GM12875 (cell line): ENCODE measurements at regions not wholly inside any gene's neighbourhood (a gene's known extent, or its start where the extent isn't known, plus 50 kb on each side); places are given as distances from the start of the nearest gene placed in this dataset.

Experiments used
- H3K4me3 ChIP-seq: one replicate; pipeline ENCODE4 v1.5.1; 2011; ENCODE audit warnings: low read depth, low read length, control low read depth
- CTCF ChIP-seq: IDR thresholded peaks from 2 replicates; pipeline ENCODE4 v1.5.1; 2011; ENCODE audit warnings: low read depth, mild to moderate bottlenecking, control low read depth, inconsistent platforms, low read length, moderate library complexity, borderline replicate concordance; ENCODE audit not compliant: insufficient read depth

GRCh38 chr5:50965654-50966375 is 299.4 kb downstream of the PARP8 start:
- no peak overlapping the region for H3K4me3 ChIP-seq
- TF ChIP-seq CTCF = no peak

GRCh38 chr5:50967009-50967562 is 300.6 kb downstream of the PARP8 start:
- TF ChIP-seq CTCF = no peak
- no peak overlapping the region for H3K4me3 ChIP-seq

DNA sequence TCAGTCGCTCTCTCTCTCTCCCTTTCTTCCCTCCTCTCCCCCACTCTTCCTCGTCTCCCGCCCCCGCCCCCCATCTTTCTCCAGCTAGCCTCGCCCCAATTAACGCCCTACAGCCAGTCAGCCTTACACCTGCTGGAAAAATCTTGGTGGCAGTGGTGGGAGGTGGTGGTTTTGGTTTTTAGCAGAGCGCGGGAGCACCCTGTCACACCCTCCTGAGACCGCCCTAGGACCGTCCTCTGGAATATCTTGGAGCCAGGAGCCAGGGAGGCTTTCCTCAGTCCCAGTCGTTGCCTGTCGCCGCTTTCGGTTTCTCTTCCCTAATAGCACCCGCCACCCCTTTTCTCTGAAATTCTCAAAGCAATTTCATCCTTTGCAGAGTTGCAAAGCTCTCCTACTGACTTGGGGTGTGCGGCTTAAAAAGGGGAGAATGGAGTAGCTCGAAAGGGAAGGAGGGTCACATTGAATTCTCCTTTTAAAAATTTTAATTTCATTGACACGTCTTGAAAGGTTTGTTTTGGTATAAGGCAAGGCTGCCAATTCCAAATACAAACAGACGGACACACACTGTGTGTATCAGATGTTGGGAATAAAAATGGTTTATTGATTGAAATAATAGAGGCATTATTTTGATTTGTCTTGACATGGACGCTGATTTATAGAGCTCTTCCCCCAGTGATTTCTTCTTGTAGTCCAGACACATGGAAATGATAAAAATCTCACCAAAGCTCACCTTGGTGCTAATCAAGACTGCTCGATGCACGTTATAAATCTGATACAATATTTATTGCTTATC is 301.3 kb downstream of the PARP8 start:
- no peak for TF ChIP-seq CTCF

DNA sequence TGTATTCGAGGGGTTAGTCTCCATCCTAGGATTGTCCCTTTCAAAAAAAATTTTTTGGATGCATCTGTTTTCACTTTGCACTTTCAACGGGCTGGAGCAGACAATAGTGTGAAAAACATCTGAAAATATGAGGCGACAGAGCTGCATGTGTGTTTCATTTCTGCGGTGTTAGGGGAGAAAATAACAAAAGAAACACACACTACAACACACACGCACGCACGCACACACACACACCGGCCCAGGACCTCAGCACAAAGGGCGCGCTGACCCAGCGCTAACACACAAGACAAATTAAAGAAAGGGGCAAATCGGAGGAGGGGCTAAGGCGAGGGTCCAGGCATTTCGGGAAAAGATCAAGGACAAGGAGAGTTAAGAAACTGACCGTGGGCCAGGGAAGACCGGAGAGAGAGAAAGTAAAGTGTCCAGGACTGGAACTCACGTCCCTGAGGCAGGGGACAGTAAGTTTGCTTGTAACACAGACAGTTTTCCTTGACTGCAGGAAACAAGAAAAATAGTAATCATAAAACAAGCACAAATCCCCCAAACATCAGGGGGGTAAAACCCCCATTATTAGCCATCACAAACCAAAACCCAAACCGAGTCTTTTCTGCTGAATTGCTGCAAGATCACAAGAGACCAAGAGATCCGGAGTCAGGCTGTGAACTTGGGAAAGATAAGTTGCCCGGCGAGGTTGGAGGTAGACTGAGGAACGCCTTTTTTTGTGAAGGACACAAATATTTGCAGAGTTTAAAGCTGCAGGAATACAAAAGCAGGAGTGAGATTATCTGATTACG is 302.1 kb downstream of the PARP8 start:
- no peak for TF ChIP-seq CTCF
- H3K4me3 ChIP-seq = no peak overlapping the region

More for the DNA sequence above, 301.3 kb downstream of the PARP8 start:
- no peak overlapping the region for H3K4me3 ChIP-seq

DNA sequence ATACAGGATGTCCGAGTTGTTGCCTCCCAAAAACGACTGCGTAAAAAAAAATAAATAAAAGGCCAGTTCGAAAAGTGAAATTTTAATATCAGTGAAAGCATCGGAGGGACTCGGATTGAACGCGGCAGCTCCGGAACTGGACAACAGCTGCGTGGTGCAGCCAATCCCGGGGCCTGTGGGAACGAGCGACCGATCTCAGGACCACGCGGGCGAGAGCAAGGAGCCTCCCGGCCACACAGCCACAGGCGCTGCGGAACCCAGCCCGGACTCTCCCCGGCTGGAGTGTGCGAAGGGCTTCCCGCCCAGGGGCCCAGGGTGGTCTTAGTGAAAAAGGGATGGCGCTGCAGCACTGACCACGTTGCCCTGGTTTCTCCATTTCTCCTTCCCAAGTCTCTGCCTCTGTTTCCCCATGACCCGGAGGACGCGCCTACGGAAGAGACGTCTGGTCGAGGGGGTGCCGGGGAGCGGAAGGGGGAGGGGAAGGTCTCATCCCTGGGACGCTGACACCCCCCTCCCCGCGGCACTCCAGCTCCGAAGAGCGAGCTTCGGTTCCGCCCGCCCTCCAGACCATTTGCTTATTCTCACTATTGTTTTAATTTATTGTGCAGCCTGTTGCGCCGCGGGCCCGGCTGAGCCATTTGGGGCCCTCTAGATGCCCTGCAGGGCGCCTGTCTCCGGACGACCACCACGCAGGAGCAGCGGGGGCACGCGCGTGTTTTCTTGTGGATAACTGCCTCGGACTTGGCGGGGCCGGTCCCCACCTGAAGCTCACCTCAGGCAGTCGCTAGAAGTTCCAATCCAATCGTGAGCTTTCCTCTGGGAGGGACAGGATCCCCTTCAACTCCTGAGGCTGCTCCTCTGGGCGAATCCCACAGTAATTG is 303.0 kb downstream of the PARP8 start:
- TF ChIP-seq CTCF = no peak
- no peak overlapping the region for H3K4me3 ChIP-seq

DNA sequence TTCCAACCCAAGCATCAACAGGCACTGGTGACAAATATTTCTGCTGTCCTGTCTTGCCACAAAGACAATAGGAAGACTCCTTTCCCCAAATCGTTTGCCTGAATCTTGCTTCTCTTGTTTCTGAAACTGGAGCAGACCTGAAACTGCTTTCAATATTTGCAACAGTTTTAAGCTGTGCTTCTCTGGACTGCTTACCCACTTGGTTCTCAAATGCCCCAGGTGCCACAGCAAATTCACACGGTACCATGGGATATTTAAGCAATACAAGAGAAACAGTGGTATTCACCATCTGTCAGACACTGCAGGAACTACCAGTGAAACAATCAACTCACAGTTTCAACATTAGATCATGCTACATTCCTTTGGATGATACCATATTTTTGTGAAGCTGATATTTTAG is 309.4 kb downstream of the PARP8 start:
- H3K4me3 ChIP-seq = no peak overlapping the region
- no peak for TF ChIP-seq CTCF
